Epithelial cell of prostate (primary cell): ENCODE measurements at regions not wholly inside any gene's neighbourhood (a gene's known extent, or its start where the extent isn't known, plus 50 kb on each side); places are given as distances from the start of the nearest gene placed in this dataset.
"Not testable (repeated sequence)": the region's sequence is repeated elsewhere in the genome, so short reads cannot be mapped to it uniquely, and the experiment has no call there.

Experiments used
- DNase-seq: peaks from one replicate; pipeline ENCODE4 v3.0.0-alpha.2; 2011; ENCODE audit warnings: low read depth, low spot score
- H3K27ac ChIP-seq: fragments of 450-650 bp; 2 replicates; pipeline ENCODE4 v1.5.1; 2017; ENCODE audit warnings: mild to moderate bottlenecking

- DNase-seq = no peak
- H3K27ac ChIP-seq = no peak overlapping the region
These were observed 522.1 kb upstream of the LRRC7 start for GRCh38 chr1:69045572-69045971.

GRCh38 chr1:69055194-69055593, 512.5 kb upstream of the LRRC7 start:
- peak overlapping the region; percentile 67 for H3K27ac ChIP-seq
- DNase-seq = peak; percentile 75

DNA sequence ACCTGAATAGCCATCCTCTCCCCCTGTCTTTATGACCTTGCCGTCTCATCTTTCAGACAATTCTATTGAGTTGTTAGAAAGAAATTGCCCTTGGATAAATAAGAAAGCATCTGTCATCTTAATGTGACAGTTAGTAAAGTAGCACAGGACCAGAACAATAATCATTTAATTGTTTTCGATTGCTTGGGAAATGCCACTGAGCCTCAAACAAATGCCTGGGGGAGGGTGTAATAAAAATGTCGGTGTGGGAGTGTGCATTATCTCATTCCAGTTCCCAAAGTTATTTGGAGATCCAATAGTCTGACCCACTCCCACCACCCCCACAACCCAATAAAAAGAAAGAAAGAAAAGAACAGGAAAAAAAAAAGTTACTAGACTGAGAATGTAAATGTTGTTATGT, 509.3 kb upstream of the LRRC7 start:
- H3K27ac ChIP-seq = no peak overlapping the region
- no peak for DNase-seq

- no peak for DNase-seq
These were observed 496.9 kb upstream of the LRRC7 start for GRCh38 chr1:69070660-69071373.

DNA sequence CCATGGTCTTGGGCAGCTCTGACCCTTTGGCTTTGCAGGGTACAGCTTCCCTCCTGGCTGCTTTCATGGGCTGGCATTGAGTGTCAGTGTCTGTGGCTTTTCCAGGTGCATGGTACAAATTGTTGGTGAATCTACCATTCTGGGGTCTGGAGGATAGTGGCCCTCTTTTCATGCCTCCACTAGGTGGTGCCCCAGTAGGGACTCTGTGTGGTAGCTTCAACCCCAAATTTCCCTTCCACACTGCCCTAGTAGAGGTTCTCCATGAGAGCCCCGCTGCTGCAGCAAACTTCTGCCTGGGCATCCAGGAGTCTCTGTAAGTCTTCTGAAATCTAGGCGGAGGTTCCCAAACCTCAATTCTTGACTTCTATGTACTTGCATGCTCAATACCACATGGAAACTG, 494.5 kb upstream of the LRRC7 start:
- H3K27ac ChIP-seq = no peak overlapping the region
- no peak for DNase-seq

More at GRCh38 chr1:69070660-69071373, 496.9 kb upstream of the LRRC7 start:
- no peak overlapping the region for H3K27ac ChIP-seq

DNA sequence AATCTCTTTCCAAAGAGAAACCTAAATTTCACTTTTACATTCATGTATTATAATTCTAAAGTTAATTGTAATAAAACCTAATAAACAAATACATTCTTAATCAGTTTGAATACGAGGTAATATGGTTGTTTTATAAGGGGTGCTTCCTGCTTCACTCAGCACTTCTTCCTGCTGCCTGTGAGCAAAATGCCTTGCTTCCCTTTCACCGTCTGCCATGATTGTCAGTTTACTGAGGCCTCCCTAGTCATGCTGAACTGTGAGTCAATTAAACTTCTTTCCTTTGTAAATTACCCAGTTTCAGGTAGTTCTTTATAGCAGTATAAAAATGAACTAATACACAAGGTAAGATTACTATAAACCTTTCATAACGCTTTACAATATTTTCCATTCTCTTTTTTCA, 491.1 kb upstream of the LRRC7 start:
- DNase-seq = no peak
- no peak overlapping the region for H3K27ac ChIP-seq

DNA sequence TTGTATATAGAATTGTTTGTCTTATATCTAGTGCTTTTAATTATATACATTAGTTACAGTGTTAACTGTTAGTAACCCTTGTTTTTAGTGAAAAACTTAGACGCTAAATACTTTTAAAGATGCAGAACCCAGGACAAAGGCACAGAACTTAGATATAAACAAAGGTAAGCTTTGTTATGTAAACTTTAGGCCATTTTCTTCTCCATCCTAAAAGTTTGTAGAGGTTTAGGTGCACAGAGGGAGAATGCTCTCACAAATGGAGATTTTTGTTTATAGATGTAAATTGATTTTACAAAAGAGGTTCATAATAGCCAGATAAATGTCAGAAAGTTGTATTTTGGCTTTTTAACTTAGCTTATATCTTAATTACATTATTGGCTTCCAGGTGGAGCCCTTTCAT, 490.5 kb upstream of the LRRC7 start:
- DNase-seq = no peak
- no peak overlapping the region for H3K27ac ChIP-seq

GRCh38 chr1:69077633-69078032, 490.1 kb upstream of the LRRC7 start:
- DNase-seq = no peak

GRCh38 chr1:69081668-69082067, 486.1 kb upstream of the LRRC7 start:
- DNase-seq = no peak
- H3K27ac ChIP-seq = no peak overlapping the region

More at GRCh38 chr1:69077633-69078032, 490.1 kb upstream of the LRRC7 start:
- H3K27ac ChIP-seq = no peak overlapping the region

GRCh38 chr1:69082312-69082711, 485.4 kb upstream of the LRRC7 start:
- H3K27ac ChIP-seq = no peak overlapping the region
- no peak for DNase-seq

GRCh38 chr1:69086148-69086547, 481.6 kb upstream of the LRRC7 start:
- DNase-seq = no peak

GRCh38 chr1:69088571-69088970, 479.2 kb upstream of the LRRC7 start:
- DNase-seq = no peak
- H3K27ac ChIP-seq = no peak overlapping the region

More at GRCh38 chr1:69086148-69086547, 481.6 kb upstream of the LRRC7 start:
- no peak overlapping the region for H3K27ac ChIP-seq

DNA sequence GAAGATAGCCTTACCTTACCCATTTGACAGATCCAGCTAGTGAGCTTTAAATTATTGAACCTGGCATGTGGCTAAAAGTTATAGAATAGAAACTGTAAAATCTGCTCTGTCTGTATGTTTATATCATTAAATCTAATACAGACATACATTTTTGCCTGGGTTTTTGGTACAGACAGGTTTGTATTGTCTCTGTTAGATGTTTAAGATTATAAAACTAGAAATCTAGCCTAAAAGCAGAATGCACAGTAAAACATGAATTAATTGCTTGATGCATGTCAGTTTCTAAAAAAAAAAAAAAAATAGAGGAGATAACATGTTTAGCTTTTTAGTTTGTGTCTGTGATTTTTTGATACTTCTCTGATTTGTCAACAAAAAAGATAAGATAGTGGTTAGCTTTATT, 477.6 kb upstream of the LRRC7 start:
- no peak for DNase-seq

DNA sequence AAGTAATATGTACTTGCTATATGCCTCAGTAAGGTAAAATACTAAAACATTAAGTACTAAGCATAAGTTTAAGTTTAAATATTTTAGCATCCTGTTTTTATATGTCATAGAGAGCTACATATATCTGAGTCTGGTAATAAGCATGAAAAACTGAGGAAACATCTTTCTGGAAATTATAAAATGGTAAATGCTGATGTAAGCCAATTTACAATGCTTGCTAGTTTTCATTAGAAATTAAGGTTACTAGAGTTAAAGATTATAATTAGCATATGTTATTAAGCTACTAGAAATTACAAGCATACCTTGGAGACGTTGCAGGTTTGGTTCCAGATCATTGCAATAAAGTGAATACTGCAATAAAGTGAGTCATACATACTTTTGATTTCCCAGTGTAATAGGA, 477.0 kb upstream of the LRRC7 start:
- DNase-seq = no peak
- no peak overlapping the region for H3K27ac ChIP-seq

More for the DNA sequence above, 477.6 kb upstream of the LRRC7 start:
- H3K27ac ChIP-seq = no peak overlapping the region

DNA sequence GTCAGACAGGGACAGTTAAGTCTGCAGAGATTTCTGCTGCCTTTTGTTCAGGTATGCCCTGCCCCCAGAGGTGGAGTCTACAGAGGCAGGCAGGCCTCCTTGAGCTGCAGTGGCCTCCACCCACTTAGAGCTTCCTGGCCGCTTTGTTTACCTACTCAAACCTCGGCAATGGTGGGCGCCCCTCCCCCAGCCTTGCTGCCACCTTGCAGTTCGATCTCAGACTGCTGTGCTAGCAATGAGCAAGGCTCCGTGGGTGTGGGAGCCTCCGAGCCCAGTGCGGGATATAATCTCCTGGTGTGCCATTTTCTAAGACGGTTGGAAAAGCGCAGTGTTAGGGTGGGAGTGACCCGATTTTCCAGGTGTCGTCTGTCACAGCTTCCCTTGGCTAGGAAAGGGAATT, 465.7 kb upstream of the LRRC7 start:
- H3K27ac ChIP-seq, DNase-seq: not testable (repeated sequence)

DNA sequence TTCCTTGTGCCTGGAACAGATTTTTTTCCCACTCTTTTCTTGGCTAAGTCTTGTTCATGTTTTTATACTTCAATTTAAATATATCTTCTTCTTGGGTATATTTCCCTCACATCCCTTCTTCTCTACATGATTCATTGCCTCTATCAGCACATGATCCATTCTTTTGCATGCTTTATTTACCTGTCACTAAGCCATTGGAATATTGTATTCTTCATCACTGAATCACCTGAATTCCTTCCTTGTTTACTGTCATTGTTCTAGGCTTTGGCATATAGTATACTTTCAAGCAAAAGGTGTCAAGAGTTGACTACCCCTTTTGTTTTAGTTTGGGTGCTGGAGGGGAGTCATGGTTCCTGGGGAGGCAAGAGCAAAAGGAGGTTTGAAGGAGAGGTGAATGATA, 464.5 kb upstream of the LRRC7 start:
- DNase-seq = no peak
- peak overlapping the region; percentile 15 for H3K27ac ChIP-seq

DNA sequence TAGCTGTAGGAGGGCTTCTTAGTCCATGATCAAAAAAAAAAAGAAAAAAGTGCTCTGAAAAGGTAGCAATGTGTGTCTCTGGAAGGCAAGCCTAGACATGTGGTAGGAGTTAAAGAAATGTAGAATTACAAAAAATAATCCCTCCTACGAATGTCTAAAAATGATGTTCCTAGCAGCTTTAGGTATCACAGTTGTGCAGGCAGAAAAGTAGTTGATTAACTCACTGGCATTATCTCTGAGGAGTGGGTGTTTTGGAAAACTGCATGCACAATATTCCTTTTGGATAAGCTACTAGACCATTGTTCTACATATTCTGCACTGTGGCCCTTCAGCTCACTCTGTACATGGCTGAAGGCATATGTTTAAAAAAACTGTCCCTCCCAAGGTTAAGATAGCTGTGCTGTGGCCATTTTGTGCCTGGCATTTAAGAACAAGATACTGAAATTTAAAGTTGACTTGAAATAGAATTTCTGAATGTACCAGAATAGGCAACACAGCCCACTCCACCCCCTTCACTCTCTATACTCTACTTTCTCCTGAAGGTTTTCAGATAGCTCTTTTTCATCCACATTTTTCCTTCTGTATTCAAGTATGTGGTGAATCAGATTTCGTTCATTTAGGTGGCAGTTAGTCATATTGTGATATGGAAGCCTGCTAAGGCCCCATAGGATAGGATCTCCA, 463.9 kb upstream of the LRRC7 start:
- no peak for DNase-seq
- H3K27ac ChIP-seq = peak overlapping the region; percentile 15

DNA sequence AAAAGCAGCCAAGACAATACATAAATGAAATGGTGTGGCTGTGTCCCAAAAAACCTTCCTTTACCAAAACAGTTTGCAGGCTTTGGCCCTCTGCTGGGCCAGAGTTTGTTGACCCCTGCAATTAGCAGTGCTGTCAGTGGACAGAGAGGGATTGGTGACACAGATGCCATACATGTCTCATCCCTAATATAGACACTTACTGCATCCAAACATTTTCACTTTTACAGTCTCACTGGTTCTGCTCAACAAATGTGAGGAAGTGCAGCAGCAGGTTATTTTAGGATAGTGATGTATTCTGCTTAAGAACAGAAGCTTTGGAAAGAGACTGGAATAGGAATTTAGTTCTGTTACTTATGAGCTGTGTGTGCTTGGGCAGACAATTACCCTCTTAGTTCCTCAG, 462.8 kb upstream of the LRRC7 start:
- no peak for DNase-seq
- no peak overlapping the region for H3K27ac ChIP-seq

DNA sequence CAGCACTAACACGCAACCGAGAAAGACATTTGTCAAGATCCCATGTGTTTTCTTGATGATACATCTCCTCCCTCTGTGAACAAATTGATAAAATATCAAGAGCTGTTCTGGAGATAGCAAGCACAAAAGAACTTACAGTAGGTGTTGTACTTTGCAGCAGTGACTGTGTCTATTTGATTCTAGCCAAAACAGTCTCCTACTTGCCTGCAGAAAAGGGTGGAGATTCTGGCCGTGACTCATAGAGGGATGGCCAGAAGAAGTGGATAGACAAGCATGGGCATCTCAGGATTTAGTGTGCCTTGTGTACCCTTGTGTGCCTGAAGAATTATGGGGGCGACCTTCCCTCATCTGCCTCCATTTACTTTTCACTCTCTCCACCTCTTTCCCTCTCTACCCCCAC, 458.4 kb upstream of the LRRC7 start:
- peak; percentile 34 for DNase-seq
- peak overlapping the region; percentile 24 for H3K27ac ChIP-seq

DNA sequence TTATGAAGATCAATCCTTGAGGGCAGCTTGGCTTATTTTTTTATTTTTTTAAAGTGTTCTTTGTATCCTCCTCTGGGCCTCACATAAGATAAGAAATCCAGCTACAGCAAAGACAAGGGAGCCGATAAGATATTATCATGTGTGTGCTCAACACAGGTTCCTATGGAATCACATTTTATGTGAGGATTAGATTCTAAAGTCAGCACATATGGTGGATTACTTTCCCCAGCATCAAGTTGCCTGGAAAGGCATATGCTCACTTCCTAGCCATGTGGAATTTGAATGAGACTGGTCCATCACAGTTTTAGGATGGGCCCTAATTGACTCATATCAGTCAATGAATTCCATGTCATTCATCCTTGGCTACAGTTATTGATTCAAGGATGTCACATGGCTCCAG, 456.9 kb upstream of the LRRC7 start:
- no peak for DNase-seq
- H3K27ac ChIP-seq = no peak overlapping the region

DNA sequence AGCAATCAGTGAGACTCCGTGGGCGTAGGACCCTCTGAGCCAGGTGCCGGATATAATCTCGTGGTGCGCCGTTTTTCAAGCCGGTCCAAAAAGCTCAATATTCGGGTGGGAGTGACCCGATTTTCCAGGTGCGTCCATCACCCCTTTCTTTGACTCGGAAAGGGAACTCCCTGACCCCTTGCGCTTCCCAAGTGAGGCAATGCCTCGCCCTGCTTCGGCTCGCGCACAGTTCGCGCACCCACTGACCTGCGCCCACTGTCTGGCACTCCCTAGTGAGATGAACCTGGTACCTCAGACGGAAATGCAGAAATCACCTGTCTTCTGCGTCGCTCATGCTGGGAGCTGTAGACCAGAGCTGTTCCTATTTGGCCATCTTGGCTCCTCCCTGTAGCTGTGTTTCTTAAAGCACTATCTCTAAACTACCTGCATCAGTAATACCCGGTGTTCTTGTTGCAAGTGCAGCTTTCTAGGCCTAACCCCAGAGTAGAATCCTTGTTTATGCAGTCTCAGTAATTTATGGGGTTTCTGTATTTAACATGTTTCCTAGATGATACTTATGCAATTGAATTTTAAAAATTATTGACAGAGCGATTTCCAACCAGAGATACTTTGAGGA, 447.5 kb upstream of the LRRC7 start:
- not testable (repeated sequence) for DNase-seq, H3K27ac ChIP-seq
